ENCODE measurements at regions not wholly inside any gene's neighbourhood (a gene's known extent, or its start where the extent isn't known, plus 50 kb on each side); places are given as distances from the start of the nearest gene placed in this dataset.

GRCh38 chr20:11048739-11049138, 374.9 kb upstream of the JAG1 start:
- TF ChIP-seq BRCA1 (IDR thresholded peaks at IDR 0.05; ENCODE audit: low read depth, low read length) (no peak), POLR2A (IDR thresholded peaks at IDR 0.05; ENCODE audit: control extremely low read depth in 1 of 2, low read depth in 2 of 2, low read length in 2 of 2) (no peak), EZH2 (IDR thresholded peaks at IDR 0.05; ENCODE audit: low read depth, low read length, severe bottlenecking) (no peak), SIN3A (conservative IDR thresholded peaks at IDR 0.05 in 1 of 2, IDR thresholded peaks at IDR 0.05 in 1 of 2; ENCODE audit: low read depth in 1 of 2, low read length in 2 of 2) (no peak), RXRA (IDR thresholded peaks at IDR 0.05; ENCODE audit: insufficient read depth, low read depth, low read length) (no peak)
- TF ChIP-seq, protein P1, sequence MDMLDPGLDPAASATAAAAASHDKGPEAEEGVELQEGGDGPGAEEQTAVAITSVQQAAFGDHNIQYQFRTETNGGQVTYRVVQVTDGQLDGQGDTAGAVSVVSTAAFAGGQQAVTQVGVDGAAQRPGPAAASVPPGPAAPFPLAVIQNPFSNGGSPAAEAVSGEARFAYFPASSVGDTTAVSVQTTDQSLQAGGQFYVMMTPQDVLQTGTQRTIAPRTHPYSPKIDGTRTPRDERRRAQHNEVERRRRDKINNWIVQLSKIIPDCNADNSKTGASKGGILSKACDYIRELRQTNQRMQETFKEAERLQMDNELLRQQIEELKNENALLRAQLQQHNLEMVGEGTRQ (IDR thresholded peaks at IDR 0.05; ENCODE audit: low read length) = no peak

All from H1 (cell line).